ENCODE measurements at regions not wholly inside any gene's neighbourhood (a gene's known extent, or its start where the extent isn't known, plus 50 kb on each side); places are given as distances from the start of the nearest gene placed in this dataset.

- Histone ChIP-seq H2AFZ (replicated peaks; ENCODE audit: low read length, poor library complexity) (no peak overlapping the region), H3K9me1 (ENCODE audit: insufficient read depth, low read length) (peaks cover 12% of the 10 kb centered on the region; the same call in 1 of the 2 replicates), H2AK5ac (ENCODE audit: low read depth, low read length) (no peak overlapping the region), H3K23ac (ENCODE audit: low read depth, low read length) (no peak overlapping the region), H3K56ac (ENCODE audit: extremely low read depth, insufficient read depth, low read length) (no peak overlapping the region), H3K79me1 (ENCODE audit: low read depth in 1 of 2, low read length in 2 of 2) (peaks cover 18 to 81% of the 10 kb centered on the region in 2 experiments), H3K4me3 (ENCODE audit: insufficient read depth, low read depth, low read length) (no peak overlapping the region), H2BK5ac (ENCODE audit: low read depth, low read length, poor library complexity, severe bottlenecking) (no peak overlapping the region), H3K27ac (ENCODE audit: insufficient read depth, low read length) (no peak overlapping the region), H4K91ac (ENCODE audit: insufficient read depth, low read depth, low read length) (no peak overlapping the region), H3K4me1 (ENCODE audit: control insufficient read depth, insufficient read depth, low read length) (no peaks in the 10 kb centered on the region), H3K9me3 (ENCODE audit: control insufficient read depth, insufficient read depth, low read length) (no peaks in the 10 kb centered on the region), H2BK15ac (ENCODE audit: low read depth, low read length) (no peak overlapping the region), H4K20me1 (ENCODE audit: insufficient read depth, low read length) (peaks cover 83% of the 10 kb centered on the region), H3K18ac (ENCODE audit: low read depth, low read length) (no peak overlapping the region), H3K27me3 (ENCODE audit: control insufficient read depth, insufficient read depth, low read length) (no peaks in the 10 kb centered on the region), H3K4me2 (ENCODE audit: low read depth, low read length) (no peak overlapping the region), H4K5ac (ENCODE audit: low read depth, low read length) (no peak overlapping the region), H3K9ac (ENCODE audit: low read depth, low read length) (no peak overlapping the region), H4K8ac (ENCODE audit: low read depth in 2 of 2, low read length in 2 of 2) (no peak overlapping the region), H2BK120ac (ENCODE audit: low read depth, low read length) (no peak overlapping the region), H2BK20ac (ENCODE audit: low read depth, low read length) (no peak overlapping the region), H3K14ac (replicated peaks; ENCODE audit: low read depth, low read length) (no peak overlapping the region), H3K36me3 (ENCODE audit: control insufficient read depth, insufficient read depth, low read length) (peaks cover 92% of the 10 kb centered on the region), H2AK9ac (replicated peaks; ENCODE audit: low read depth, low read length, poor library complexity) (no peak overlapping the region), H3K4ac (ENCODE audit: low read depth, low read length) (no peak overlapping the region)
- ATAC-seq (ENCODE audit: low read depth) (no peak), DNase-seq (no peak)
- dilution Hi-C loops (cut with HindIII; ENCODE audit: low sequenced_read_pairs, unreplicated experiment): no loop called here
- TF ChIP-seq BHLHE40 (IDR thresholded peaks at IDR 0.05; ENCODE audit: low read depth, low read length): no peak
- CTCF ChIA-PET: no interaction called here
- no CpG with 5 or more reads among the region's 8 CpGs for WGBS, 2 experiments (ENCODE audit: extremely low coverage in 2 of 2, insufficient read length in 1 of 2)
- intact Hi-C loops (cut with micrococcal nuclease): no loop called here
- in situ Hi-C loops (cut with MboI; ENCODE audit: low sequenced_read_pairs): no loop called here
- BruUV-seq (replicated peaks): no TSS peak
- POLR2A ChIA-PET (ENCODE audit: unreplicated experiment): no interaction called here
Measured at GRCh38 chr14:101025131-101025530, 121.6 kb upstream of the RTL1 start.
